GM12875 (cell line): ENCODE measurements at regions not wholly inside any gene's neighbourhood (a gene's known extent, or its start where the extent isn't known, plus 50 kb on each side); places are given as distances from the start of the nearest gene placed in this dataset.

Source experiments
- H3K4me3 ChIP-seq: one replicate; pipeline ENCODE4 v1.5.1; 2011; ENCODE audit warnings: low read depth, low read length, control low read depth
- CTCF ChIP-seq: IDR thresholded peaks from 2 replicates; pipeline ENCODE4 v1.5.1; 2011; ENCODE audit warnings: low read depth, mild to moderate bottlenecking, control low read depth, inconsistent platforms, low read length, moderate library complexity, borderline replicate concordance; ENCODE audit not compliant: insufficient read depth

GRCh38 chr13:67857581-67858310, 627.6 kb upstream of the PCDH9 start:
- no peak for TF ChIP-seq CTCF
- H3K4me3 ChIP-seq: no peak overlapping the region

- TF ChIP-seq CTCF: no peak
- no peak overlapping the region for H3K4me3 ChIP-seq
Observed at GRCh38 chr13:67856955-67857354, 626.8 kb upstream of the PCDH9 start.

- H3K4me3 ChIP-seq: no peak overlapping the region
- TF ChIP-seq CTCF: no peak
Observed at GRCh38 chr13:67855741-67856238, 625.7 kb upstream of the PCDH9 start.

- TF ChIP-seq CTCF: no peak
- H3K4me3 ChIP-seq: no peak overlapping the region
Observed at GRCh38 chr13:67854990-67855389, 624.9 kb upstream of the PCDH9 start.

GRCh38 chr13:67844574-67844973, 614.4 kb upstream of the PCDH9 start:
- no peak for TF ChIP-seq CTCF
- H3K4me3 ChIP-seq: no peak overlapping the region

- no peak for TF ChIP-seq CTCF
- H3K4me3 ChIP-seq: no peak overlapping the region
Observed at GRCh38 chr13:67841071-67841470, 610.9 kb upstream of the PCDH9 start.

- TF ChIP-seq CTCF: no peak
- H3K4me3 ChIP-seq: no peak overlapping the region
Observed at GRCh38 chr13:67833564-67833963, 603.4 kb upstream of the PCDH9 start.
